Choroid plexus epithelial cell (primary cell): ENCODE measurements at regions not wholly inside any gene's neighbourhood (a gene's known extent, or its start where the extent isn't known, plus 50 kb on each side); places are given as distances from the start of the nearest gene placed in this dataset.

Source experiments
- DNase-seq: peaks from one replicate; pipeline ENCODE4 v3.0.0-alpha.2; 2010; ENCODE audit warnings: low read depth
- H3K4me3 ChIP-seq: 2 replicates; pipeline ENCODE4 v1.5.1; 2011; ENCODE audit warnings: low read depth, mild to moderate bottlenecking, control low read depth, low read length, moderate library complexity
- TF ChIP-seq, protein P1 (sequence below): conservative IDR thresholded peaks from 2 replicates; pipeline ENCODE4 v1.5.1; 2011; ENCODE audit warnings: low read depth, mild to moderate bottlenecking, control low read depth, inconsistent platforms, low read length, moderate library complexity

DNA sequence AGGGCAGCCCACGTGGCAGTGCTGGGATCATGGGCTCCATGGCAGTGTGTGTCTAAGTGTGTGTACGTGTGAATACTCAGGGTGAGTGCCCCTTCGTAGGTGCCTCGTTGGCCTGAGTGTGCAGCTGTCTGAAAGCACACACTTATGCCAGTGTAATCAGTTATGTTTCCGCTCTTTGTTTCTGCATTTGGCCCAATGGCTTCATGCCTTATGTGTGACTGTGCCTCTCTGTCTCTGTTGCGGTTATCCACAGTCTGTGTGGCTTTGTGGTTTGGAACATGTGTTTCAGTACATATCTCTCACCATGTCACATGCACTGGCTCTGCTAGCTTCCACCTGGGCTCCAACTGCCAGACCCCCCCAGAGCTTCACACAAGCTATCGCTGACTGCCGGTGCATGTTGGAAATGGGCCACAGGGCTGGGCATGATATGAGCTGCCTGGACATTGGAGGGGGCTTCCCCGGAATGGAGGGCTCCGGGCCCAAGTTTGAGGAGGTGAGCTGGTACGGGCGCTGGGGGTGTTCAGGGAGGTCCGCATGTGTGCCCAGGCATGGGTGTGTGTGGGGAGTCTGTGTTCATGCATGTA is 70.3 kb upstream of the TINAGL1 start:
- TF ChIP-seq, protein P1, sequence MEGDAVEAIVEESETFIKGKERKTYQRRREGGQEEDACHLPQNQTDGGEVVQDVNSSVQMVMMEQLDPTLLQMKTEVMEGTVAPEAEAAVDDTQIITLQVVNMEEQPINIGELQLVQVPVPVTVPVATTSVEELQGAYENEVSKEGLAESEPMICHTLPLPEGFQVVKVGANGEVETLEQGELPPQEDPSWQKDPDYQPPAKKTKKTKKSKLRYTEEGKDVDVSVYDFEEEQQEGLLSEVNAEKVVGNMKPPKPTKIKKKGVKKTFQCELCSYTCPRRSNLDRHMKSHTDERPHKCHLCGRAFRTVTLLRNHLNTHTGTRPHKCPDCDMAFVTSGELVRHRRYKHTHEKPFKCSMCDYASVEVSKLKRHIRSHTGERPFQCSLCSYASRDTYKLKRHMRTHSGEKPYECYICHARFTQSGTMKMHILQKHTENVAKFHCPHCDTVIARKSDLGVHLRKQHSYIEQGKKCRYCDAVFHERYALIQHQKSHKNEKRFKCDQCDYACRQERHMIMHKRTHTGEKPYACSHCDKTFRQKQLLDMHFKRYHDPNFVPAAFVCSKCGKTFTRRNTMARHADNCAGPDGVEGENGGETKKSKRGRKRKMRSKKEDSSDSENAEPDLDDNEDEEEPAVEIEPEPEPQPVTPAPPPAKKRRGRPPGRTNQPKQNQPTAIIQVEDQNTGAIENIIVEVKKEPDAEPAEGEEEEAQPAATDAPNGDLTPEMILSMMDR, result no peak
- no peak overlapping the region for H3K4me3 ChIP-seq
- peak; percentile 22 for DNase-seq

DNA sequence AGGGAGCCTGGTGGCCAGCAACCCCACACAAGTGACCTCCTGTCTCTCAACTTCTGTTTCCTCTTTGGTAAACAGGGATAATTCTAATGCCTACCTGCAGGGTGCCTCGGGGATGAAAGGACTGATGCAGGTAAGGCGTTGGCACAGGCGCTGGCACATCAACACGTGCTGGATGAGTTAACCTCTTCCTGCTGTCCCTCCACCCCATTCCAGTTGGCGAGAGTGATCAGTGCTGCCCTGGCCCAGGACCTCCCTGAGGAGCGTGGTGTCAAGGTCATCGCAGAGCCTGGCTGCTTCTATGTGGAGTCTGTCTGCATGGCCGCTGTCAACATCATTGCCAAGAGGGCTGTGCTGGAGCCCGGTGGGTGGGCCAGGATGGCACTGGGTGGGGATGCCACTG is 69.1 kb upstream of the TINAGL1 start:
- no peak overlapping the region for H3K4me3 ChIP-seq
- DNase-seq, result no peak
- TF ChIP-seq, protein P1, result no peak

DNA sequence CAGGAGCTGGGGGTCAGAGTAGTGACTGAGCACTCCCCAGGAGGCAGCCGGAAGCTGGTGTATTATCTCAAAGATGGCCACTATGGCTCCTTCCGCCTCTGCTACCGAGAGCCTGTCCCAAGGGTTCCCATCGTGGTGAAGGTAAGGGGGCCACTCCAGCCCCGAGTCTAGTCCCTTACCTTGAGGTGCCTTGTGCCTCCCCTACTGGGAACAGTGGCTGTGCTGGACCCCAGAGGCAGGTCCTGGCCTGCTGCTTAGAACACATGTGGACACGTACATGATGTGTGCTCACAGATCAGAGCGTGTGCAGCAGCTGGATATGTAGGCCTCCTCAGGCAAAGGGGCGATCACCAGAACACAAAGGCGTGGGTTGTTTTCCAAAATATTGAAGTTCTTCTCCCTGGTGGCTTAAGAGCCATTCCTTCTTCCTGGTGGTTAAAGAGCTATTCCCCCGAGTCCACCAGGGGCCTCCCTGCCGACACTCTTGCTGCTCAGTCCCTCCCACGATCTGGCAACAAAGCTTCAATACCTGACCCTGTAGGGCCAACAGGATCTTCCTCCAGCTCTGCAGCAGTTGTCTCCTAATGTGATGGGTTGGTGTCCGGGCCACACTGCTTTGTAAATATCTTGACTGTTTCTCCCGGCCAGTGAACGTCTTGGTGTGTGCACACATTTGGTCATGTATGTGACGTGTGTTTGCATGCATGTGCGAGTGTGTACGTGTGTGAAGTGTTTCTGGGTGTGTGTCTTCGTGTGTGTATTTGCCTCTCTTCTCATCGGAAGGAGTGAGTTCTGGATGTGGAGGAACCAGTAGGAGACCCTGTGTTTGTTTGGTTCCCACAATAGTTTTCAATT is 68.4 kb upstream of the TINAGL1 start:
- DNase-seq, result no peak
- TF ChIP-seq, protein P1, result no peak
- H3K4me3 ChIP-seq, result no peak overlapping the region

DNA sequence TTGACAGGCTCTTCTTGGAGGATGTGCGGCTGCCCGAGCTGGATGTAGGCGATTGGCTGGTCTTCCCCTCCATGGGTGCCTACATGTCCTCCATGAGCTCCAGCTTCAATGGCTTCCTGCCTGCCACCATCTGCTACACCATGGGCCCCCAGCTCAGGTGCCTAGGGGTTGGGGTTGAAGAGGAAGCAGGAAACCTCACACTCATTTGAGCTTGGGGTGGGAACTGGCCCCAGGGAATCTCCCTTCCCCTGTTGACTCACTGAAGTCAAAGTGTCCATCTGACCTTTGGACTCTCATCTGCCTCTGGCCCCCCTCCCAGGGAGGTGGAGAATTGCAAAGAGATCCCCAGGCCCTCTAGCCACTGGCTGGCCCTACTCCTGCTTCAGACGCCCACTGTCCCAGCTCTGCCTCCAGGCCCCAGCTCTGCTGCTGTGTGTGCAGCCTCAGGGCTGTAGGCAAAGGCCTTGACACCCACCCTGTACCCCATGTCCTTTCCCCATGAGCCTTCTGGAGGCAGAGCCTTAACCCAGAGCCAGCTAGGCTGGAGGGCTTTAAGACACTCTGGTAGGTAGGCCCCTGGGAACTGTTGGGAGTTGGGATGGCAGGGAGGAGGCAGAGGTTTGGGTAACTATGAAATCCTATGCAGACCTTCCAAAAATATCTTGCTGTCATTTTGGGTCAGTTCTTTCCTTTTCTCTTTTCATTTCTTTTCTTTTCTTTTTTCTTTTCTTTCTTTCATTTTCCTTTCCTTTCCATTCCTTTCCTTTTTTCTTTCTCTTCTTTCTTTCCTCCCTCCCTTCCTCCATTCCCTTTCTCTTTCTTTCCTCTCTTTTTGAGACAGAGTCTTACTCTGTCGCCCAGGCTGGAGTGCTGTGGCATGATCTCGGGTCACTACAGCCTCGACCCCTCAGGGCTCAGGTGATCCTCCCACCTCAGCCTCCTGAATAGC is 66.9 kb upstream of the TINAGL1 start:
- no peak for DNase-seq
- H3K4me3 ChIP-seq, result no peak overlapping the region
- TF ChIP-seq, protein P1, result no peak

DNA sequence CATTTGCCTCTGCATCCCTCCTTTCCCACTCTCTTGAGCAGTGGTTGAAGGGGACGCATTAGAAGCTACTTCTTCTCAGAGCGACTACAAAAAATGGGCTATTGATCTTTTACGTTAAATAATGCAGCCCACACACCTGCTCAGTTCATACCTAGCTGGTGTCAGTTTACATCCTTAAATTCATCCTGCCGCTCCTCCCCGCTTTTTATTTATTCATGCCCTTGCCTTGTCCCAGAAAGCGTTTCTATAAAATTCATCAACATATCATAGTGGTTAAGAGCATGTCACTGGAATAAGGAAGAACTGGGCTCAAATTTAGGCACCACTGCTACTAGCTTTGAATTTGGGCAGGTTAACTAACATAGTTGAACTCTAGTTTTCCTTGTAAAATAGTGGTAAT is 66.0 kb upstream of the TINAGL1 start:
- no peak for DNase-seq
- TF ChIP-seq, protein P1, result no peak
- no peak overlapping the region for H3K4me3 ChIP-seq

DNA sequence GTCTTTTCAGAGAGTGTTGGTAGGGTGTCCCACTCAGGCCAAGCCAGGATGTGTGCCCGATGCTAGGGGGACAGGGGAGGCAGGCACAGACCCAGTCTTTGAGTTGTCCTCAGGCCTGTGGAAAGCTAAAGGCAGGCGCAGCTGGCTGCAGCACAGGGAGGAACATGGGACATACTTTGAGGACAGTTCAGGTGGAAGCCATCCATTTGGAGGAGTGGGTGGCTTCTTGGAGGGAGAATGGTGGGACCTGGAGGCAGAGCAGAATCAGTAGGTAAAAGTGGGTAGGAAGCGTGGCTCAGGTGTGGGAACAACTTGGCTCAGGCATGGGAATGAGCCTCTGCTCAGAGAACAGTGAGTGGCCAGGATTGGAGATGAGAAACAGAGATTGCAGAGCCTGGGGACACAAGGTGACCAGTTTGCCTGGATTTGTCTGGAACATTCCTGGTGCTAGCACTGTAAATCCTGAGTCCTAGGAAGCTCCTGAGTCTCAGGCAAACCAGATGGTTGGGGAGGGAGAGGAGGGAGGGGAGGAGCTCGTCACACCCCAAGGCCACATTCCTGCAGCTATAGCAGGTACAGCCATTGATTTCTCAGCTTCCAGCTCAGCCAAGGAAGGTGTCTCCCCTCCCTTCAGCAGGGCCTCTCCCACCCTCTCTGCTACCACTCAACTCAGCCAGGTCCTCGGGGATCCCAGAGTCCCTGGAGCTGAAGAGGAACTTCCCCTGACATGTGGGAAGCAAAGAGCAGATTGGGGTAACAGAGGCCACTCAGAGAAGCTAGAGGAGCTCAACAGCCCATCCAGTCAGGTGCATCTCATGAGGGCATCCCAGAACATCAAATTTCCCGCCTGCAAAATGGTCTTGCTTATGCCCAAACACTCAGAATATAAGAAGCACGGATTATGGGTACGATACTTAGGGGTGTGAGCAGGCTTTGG is 65.2 kb upstream of the TINAGL1 start:
- no peak for DNase-seq
- no peak overlapping the region for H3K4me3 ChIP-seq
- TF ChIP-seq, protein P1, result no peak
